Adipocyte (in vitro differentiated cells): ENCODE measurements at regions not wholly inside any gene's neighbourhood (a gene's known extent, or its start where the extent isn't known, plus 50 kb on each side); places are given as distances from the start of the nearest gene placed in this dataset.

Experiments used
- DNase-seq: peaks from one replicate; pipeline ENCODE4 v3.0.0-alpha.2; 2015; ENCODE audit warnings: low read depth
- H3K27me3 ChIP-seq: replicated peaks from 2 replicates; pipeline ENCODE4 v1.7.0; 2013; ENCODE audit warnings: mild to moderate bottlenecking, low read length, moderate library complexity; ENCODE audit not compliant: control insufficient read depth, insufficient read depth
- H3K36me3 ChIP-seq: 2 replicates; pipeline ENCODE4 v1.7.0; 2013; ENCODE audit warnings: low read length, mild to moderate bottlenecking, moderate library complexity; ENCODE audit not compliant: control insufficient read depth, insufficient read depth, severe bottlenecking
- H3K4me1 ChIP-seq: 2 replicates; pipeline ENCODE4 v1.7.0; 2013; ENCODE audit warnings: mild to moderate bottlenecking, low read length, moderate library complexity; ENCODE audit not compliant: control insufficient read depth, insufficient read depth
- H3K4me3 ChIP-seq: 2 replicates; pipeline ENCODE4 v1.7.0; 2013; ENCODE audit warnings: mild to moderate bottlenecking, low read length, moderate library complexity
- H3K9ac ChIP-seq: 2 replicates; pipeline ENCODE4 v1.7.0; 2013; ENCODE audit warnings: mild to moderate bottlenecking, low read length, moderate library complexity
- H3K9me3 ChIP-seq: 2 replicates; pipeline ENCODE4 v1.7.0; 2013; ENCODE audit warnings: mild to moderate bottlenecking, low read length, moderate library complexity; ENCODE audit not compliant: control insufficient read depth

- H3K4me1 ChIP-seq = peaks cover 21% of the 10 kb centered on the region
- no peak overlapping the region for H3K4me3 ChIP-seq
- H3K36me3 ChIP-seq = no peaks in the 10 kb centered on the region
- DNase-seq = no peak
- no peak overlapping the region for H3K9ac ChIP-seq
- H3K9me3 ChIP-seq = no peaks in the 10 kb centered on the region
- H3K27me3 ChIP-seq = no peaks in the 10 kb centered on the region
These were observed 138.9 kb upstream of the UBE2E1 start for GRCh38 chr3:23666818-23667217.

- peaks cover 21% of the 10 kb centered on the region for H3K4me1 ChIP-seq
- H3K4me3 ChIP-seq = no peak overlapping the region
- no peaks in the 10 kb centered on the region for H3K36me3 ChIP-seq
- no peak overlapping the region for H3K9ac ChIP-seq
- no peaks in the 10 kb centered on the region for H3K9me3 ChIP-seq
- no peak for DNase-seq
- no peaks in the 10 kb centered on the region for H3K27me3 ChIP-seq
These were observed 138.0 kb upstream of the UBE2E1 start for GRCh38 chr3:23667536-23668429.

- no peak overlapping the region for H3K4me3 ChIP-seq
- no peak overlapping the region for H3K9ac ChIP-seq
- peaks cover 17% of the 10 kb centered on the region for H3K4me1 ChIP-seq
- no peaks in the 10 kb centered on the region for H3K27me3 ChIP-seq
- DNase-seq = peak; percentile 80
- no peaks in the 10 kb centered on the region for H3K36me3 ChIP-seq
- no peaks in the 10 kb centered on the region for H3K9me3 ChIP-seq
These were observed 137.3 kb upstream of the UBE2E1 start for GRCh38 chr3:23668430-23668904.

GRCh38 chr3:23669541-23670255, 136.1 kb upstream of the UBE2E1 start:
- H3K9ac ChIP-seq = no peak overlapping the region
- H3K27me3 ChIP-seq = no peaks in the 10 kb centered on the region
- no peaks in the 10 kb centered on the region for H3K36me3 ChIP-seq
- no peak for DNase-seq
- H3K4me3 ChIP-seq = no peak overlapping the region
- H3K4me1 ChIP-seq = peaks cover 15% of the 10 kb centered on the region
- no peaks in the 10 kb centered on the region for H3K9me3 ChIP-seq

GRCh38 chr3:23671851-23672589, 133.7 kb upstream of the UBE2E1 start:
- H3K4me1 ChIP-seq = peaks cover 15% of the 10 kb centered on the region
- H3K9me3 ChIP-seq = no peaks in the 10 kb centered on the region
- H3K36me3 ChIP-seq = no peaks in the 10 kb centered on the region
- no peaks in the 10 kb centered on the region for H3K27me3 ChIP-seq
- peak overlapping the region; percentile 74 for H3K4me3 ChIP-seq
- no peak for DNase-seq
- H3K9ac ChIP-seq = peak overlapping the region; percentile 67

GRCh38 chr3:23672628-23673027, 133.1 kb upstream of the UBE2E1 start:
- DNase-seq = no peak
- Histone ChIP-seq H3K4me1 (peaks cover 15% of the 10 kb centered on the region), H3K9me3 (no peaks in the 10 kb centered on the region), H3K9ac (no peak overlapping the region), H3K27me3 (no peaks in the 10 kb centered on the region), H3K4me3 (no peak overlapping the region), H3K36me3 (no peaks in the 10 kb centered on the region)

GRCh38 chr3:23675010-23675409, 130.7 kb upstream of the UBE2E1 start:
- DNase-seq = no peak
- no peaks in the 10 kb centered on the region for H3K9me3 ChIP-seq
- no peaks in the 10 kb centered on the region for H3K27me3 ChIP-seq
- H3K9ac ChIP-seq = no peak overlapping the region
- no peak overlapping the region for H3K4me3 ChIP-seq
- no peaks in the 10 kb centered on the region for H3K4me1 ChIP-seq
- H3K36me3 ChIP-seq = no peaks in the 10 kb centered on the region

GRCh38 chr3:23676093-23676492, 129.7 kb upstream of the UBE2E1 start:
- H3K9ac ChIP-seq = no peak overlapping the region
- H3K9me3 ChIP-seq = no peaks in the 10 kb centered on the region
- no peaks in the 10 kb centered on the region for H3K27me3 ChIP-seq
- DNase-seq = no peak
- no peak overlapping the region for H3K4me3 ChIP-seq
- no peaks in the 10 kb centered on the region for H3K36me3 ChIP-seq
- H3K4me1 ChIP-seq = no peaks in the 10 kb centered on the region

GRCh38 chr3:23682646-23683045, 123.1 kb upstream of the UBE2E1 start:
- Histone ChIP-seq H3K27me3 (no peaks in the 10 kb centered on the region), H3K4me1 (peaks cover 20% of the 10 kb centered on the region), H3K4me3 (no peak overlapping the region), H3K36me3 (no peaks in the 10 kb centered on the region), H3K9me3 (no peaks in the 10 kb centered on the region), H3K9ac (no peak overlapping the region)
- no peak for DNase-seq

GRCh38 chr3:23685541-23686258, 120.1 kb upstream of the UBE2E1 start:
- Histone ChIP-seq H3K4me1 (peaks cover 20% of the 10 kb centered on the region), H3K27me3 (no peaks in the 10 kb centered on the region), H3K36me3 (no peaks in the 10 kb centered on the region), H3K9ac (peak overlapping the region; percentile 53), H3K9me3 (no peaks in the 10 kb centered on the region), H3K4me3 (peak overlapping the region; percentile 46)
- DNase-seq = peak; percentile 97
